NT2/D1 (cell line): ENCODE measurements at regions not wholly inside any gene's neighbourhood (a gene's known extent, or its start where the extent isn't known, plus 50 kb on each side); places are given as distances from the start of the nearest gene placed in this dataset.

Source experiments
- DNase-seq: peaks from one replicate; pipeline ENCODE4 v3.0.0-alpha.2; 2011; ENCODE audit warnings: low read depth, low spot score
- H3K27me3 ChIP-seq: 2 replicates; pipeline ENCODE4 v1.6.0; 2011; ENCODE audit warnings: mild to moderate bottlenecking; ENCODE audit not compliant: insufficient read length, insufficient read depth
- H3K36me3 ChIP-seq: 2 replicates; pipeline ENCODE4 v1.6.1; 2011; ENCODE audit warnings: mild to moderate bottlenecking, low read length, mixed read lengths; ENCODE audit not compliant: insufficient read depth, insufficient read length
- H3K4me1 ChIP-seq: 2 replicates; pipeline ENCODE4 v1.5.1; 2011; ENCODE audit not compliant: insufficient read depth, insufficient read length
- H3K4me3 ChIP-seq: 2 replicates; pipeline ENCODE4 v1.5.1; 2011; ENCODE audit warnings: low read depth; ENCODE audit not compliant: insufficient read length
- H3K9ac ChIP-seq: 2 replicates; pipeline ENCODE4 v1.6.0; 2011; ENCODE audit warnings: low read depth; ENCODE audit not compliant: insufficient read length
- H3K9me3 ChIP-seq: 2 replicates; pipeline ENCODE4 v1.5.1; 2011; ENCODE audit warnings: mild to moderate bottlenecking, low read length; ENCODE audit not compliant: insufficient read depth
- SUZ12 ChIP-seq: IDR thresholded peaks from 2 replicates; pipeline ENCODE4 v1.6.1; 2011; ENCODE audit not compliant: insufficient read length, insufficient read depth; ENCODE audit errors: extremely low read depth
- YY1 ChIP-seq: IDR thresholded peaks from 2 replicates; pipeline ENCODE4 v1.6.1; 2011; ENCODE audit not compliant: insufficient read length, insufficient read depth
- ZNF274 ChIP-seq: IDR thresholded peaks from 2 replicates; pipeline ENCODE4 v1.6.1; 2011; ENCODE audit warnings: mild to moderate bottlenecking, low read depth, low read length

- no peak overlapping the region for H3K9ac ChIP-seq
- peaks cover 2% of the 10 kb centered on the region; the same call in 1 of the 2 replicates for H3K9me3 ChIP-seq
- H3K36me3 ChIP-seq = no peaks in the 10 kb centered on the region
- DNase-seq = no peak
- H3K4me1 ChIP-seq = no peaks in the 10 kb centered on the region
- TF ChIP-seq YY1 (no peak), ZNF274 (no peak), SUZ12 (no peak)
- H3K27me3 ChIP-seq = no peaks in the 10 kb centered on the region
- H3K4me3 ChIP-seq = no peak overlapping the region
Measured at GRCh38 chr3:81005992-81006391, 755.5 kb downstream of the GBE1 start.

- no peaks in the 10 kb centered on the region for H3K9me3 ChIP-seq
- TF ChIP-seq YY1 = no peak
- no peak for TF ChIP-seq SUZ12
- TF ChIP-seq ZNF274 = no peak
- no peaks in the 10 kb centered on the region for H3K4me1 ChIP-seq
- H3K36me3 ChIP-seq = no peaks in the 10 kb centered on the region
- no peak overlapping the region for H3K4me3 ChIP-seq
- H3K27me3 ChIP-seq = no peaks in the 10 kb centered on the region
- DNase-seq = no peak
- H3K9ac ChIP-seq = no peak overlapping the region
Measured at GRCh38 chr3:81003817-81004216, 757.6 kb downstream of the GBE1 start.

- H3K4me3 ChIP-seq = no peak overlapping the region
- no peak overlapping the region for H3K9ac ChIP-seq
- H3K27me3 ChIP-seq = no peaks in the 10 kb centered on the region
- H3K9me3 ChIP-seq = no peaks in the 10 kb centered on the region
- no peaks in the 10 kb centered on the region for H3K4me1 ChIP-seq
- DNase-seq = no peak
- H3K36me3 ChIP-seq = no peaks in the 10 kb centered on the region
- TF ChIP-seq YY1 = no peak
- TF ChIP-seq ZNF274 = no peak
- TF ChIP-seq SUZ12 = no peak
Measured at GRCh38 chr3:81003008-81003645, 758.3 kb downstream of the GBE1 start.

GRCh38 chr3:80999481-80999880 is 762.0 kb downstream of the GBE1 start:
- DNase-seq = no peak
- TF ChIP-seq YY1 = no peak

GRCh38 chr3:80998022-80998421 is 763.4 kb downstream of the GBE1 start:
- TF ChIP-seq ZNF274 (no peak), YY1 (no peak), SUZ12 (no peak)
- no peaks in the 10 kb centered on the region for H3K27me3 ChIP-seq
- no peak overlapping the region for H3K4me3 ChIP-seq
- H3K4me1 ChIP-seq = no peaks in the 10 kb centered on the region
- H3K36me3 ChIP-seq = no peaks in the 10 kb centered on the region
- H3K9me3 ChIP-seq = no peaks in the 10 kb centered on the region
- no peak for DNase-seq
- H3K9ac ChIP-seq = no peak overlapping the region

More at GRCh38 chr3:80999481-80999880, 762.0 kb downstream of the GBE1 start:
- Histone ChIP-seq H3K9me3 (no peaks in the 10 kb centered on the region), H3K9ac (no peak overlapping the region), H3K27me3 (no peaks in the 10 kb centered on the region), H3K4me1 (no peaks in the 10 kb centered on the region), H3K36me3 (no peaks in the 10 kb centered on the region), H3K4me3 (no peak overlapping the region)

- Histone ChIP-seq H3K36me3 (no peaks in the 10 kb centered on the region), H3K4me3 (no peak overlapping the region), H3K9ac (no peak overlapping the region), H3K27me3 (no peaks in the 10 kb centered on the region), H3K9me3 (no peaks in the 10 kb centered on the region), H3K4me1 (no peaks in the 10 kb centered on the region)
- DNase-seq = no peak
- TF ChIP-seq SUZ12 (no peak), ZNF274 (no peak), YY1 (no peak)
Measured at GRCh38 chr3:80997622-80998021, 763.8 kb downstream of the GBE1 start.

GRCh38 chr3:80994767-80995166 is 766.7 kb downstream of the GBE1 start:
- H3K9ac ChIP-seq = no peak overlapping the region
- H3K4me3 ChIP-seq = no peak overlapping the region
- no peak for TF ChIP-seq ZNF274
- no peak for TF ChIP-seq SUZ12
- TF ChIP-seq YY1 = no peak
- no peaks in the 10 kb centered on the region for H3K27me3 ChIP-seq
- H3K4me1 ChIP-seq = no peaks in the 10 kb centered on the region
- no peaks in the 10 kb centered on the region for H3K9me3 ChIP-seq
- H3K36me3 ChIP-seq = no peaks in the 10 kb centered on the region
- DNase-seq = no peak
